ENCODE measurements at regions not wholly inside any gene's neighbourhood (a gene's known extent, or its start where the extent isn't known, plus 50 kb on each side); places are given as distances from the start of the nearest gene placed in this dataset.
"Not testable (repeated sequence)": the region's sequence is repeated elsewhere in the genome, so short reads cannot be mapped to it uniquely, and the experiment has no call there.

- in situ Hi-C loops (cut with MboI); H2AFZ ChIP-seq; H3K9me2 ChIP-seq (ENCODE audit: insufficient read depth); H3K27ac ChIP-seq; H3K9me3 ChIP-seq (ENCODE audit: low read depth); H3K79me2 ChIP-seq (ENCODE audit: insufficient read depth); H3K4me1 ChIP-seq (ENCODE audit: insufficient read depth); H3K27me3 ChIP-seq (replicated peaks; ENCODE audit: insufficient read depth); H3K9ac ChIP-seq; H3K36me3 ChIP-seq (ENCODE audit: low read depth); H4K20me1 ChIP-seq (ENCODE audit: insufficient read depth); H3K4me2 ChIP-seq (ENCODE audit: unreplicated experiment); DNase-seq; H3F3A ChIP-seq (ENCODE audit: insufficient read depth); H3K4me3 ChIP-seq: not testable (repeated sequence)
- WGBS, 2 experiments (ENCODE audit: low coverage in 1 of 2, low lambda C conversion rate in 2 of 2, missing lambda C conversion rate in 2 of 2): 67 to 70% methylated on average over 5 to 7 of the region's 10 CpGs
These were observed 100.9 kb upstream of the RIMBP3B start for GRCh38 chr22:21282646-21283045.

GRCh38 chr22:21293702-21294101, 89.8 kb upstream of the RIMBP3B start:
- H3K9me3 ChIP-seq (ENCODE audit: low read depth); H3K27ac ChIP-seq; H3K36me3 ChIP-seq (ENCODE audit: low read depth); H3K4me2 ChIP-seq (ENCODE audit: unreplicated experiment); H3K4me1 ChIP-seq (ENCODE audit: insufficient read depth); H4K20me1 ChIP-seq (ENCODE audit: insufficient read depth); H3F3A ChIP-seq (ENCODE audit: insufficient read depth); H3K27me3 ChIP-seq (replicated peaks; ENCODE audit: insufficient read depth); H2AFZ ChIP-seq; H3K4me3 ChIP-seq; in situ Hi-C loops (cut with MboI); H3K9me2 ChIP-seq (ENCODE audit: insufficient read depth); H3K9ac ChIP-seq; H3K79me2 ChIP-seq (ENCODE audit: insufficient read depth); DNase-seq: not testable (repeated sequence)
- no CpG with 5 or more reads among the region's 6 CpGs for WGBS, 2 experiments (ENCODE audit: low coverage in 1 of 2, low lambda C conversion rate in 2 of 2, missing lambda C conversion rate in 2 of 2)

DNA sequence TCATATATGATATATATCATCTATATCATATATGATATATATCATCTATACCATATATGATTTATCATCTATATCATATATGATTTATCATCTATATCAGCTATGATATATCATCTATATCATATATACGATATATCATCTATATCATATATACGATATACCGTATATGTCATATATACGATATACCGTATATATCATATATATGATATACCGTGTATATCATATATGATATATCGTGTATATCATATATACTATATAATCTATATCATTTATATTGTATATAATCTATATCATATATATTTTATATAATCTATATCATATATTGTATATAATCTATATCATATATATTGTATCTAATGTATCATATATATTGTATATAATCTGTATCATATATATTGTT, 55.9 kb upstream of the RIMBP3B start:
- H3K4me3 ChIP-seq; H4K20me1 ChIP-seq (ENCODE audit: insufficient read depth); H3K27me3 ChIP-seq (replicated peaks; ENCODE audit: insufficient read depth); H3F3A ChIP-seq (ENCODE audit: insufficient read depth); H3K4me2 ChIP-seq (ENCODE audit: unreplicated experiment); in situ Hi-C loops (cut with MboI); H3K9ac ChIP-seq; H3K4me1 ChIP-seq (ENCODE audit: insufficient read depth); DNase-seq; H3K79me2 ChIP-seq (ENCODE audit: insufficient read depth); H3K9me3 ChIP-seq (ENCODE audit: low read depth); H3K9me2 ChIP-seq (ENCODE audit: insufficient read depth); H2AFZ ChIP-seq; H3K27ac ChIP-seq; H3K36me3 ChIP-seq (ENCODE audit: low read depth): not testable (repeated sequence)
- 20 to 87% methylated on average over 1 to 3 of the region's 7 CpGs for WGBS, 2 experiments (ENCODE audit: low coverage in 1 of 2, low lambda C conversion rate in 2 of 2, missing lambda C conversion rate in 2 of 2)
